ENCODE measurements at regions not wholly inside any gene's neighbourhood (a gene's known extent, or its start where the extent isn't known, plus 50 kb on each side); places are given as distances from the start of the nearest gene placed in this dataset.

- Histone ChIP-seq H3K9me3 (ENCODE audit: control insufficient read depth in 4 of 4, low read length in 3 of 4) (no peaks in the 10 kb centered on the region), H3K4me1 (ENCODE audit: control insufficient read depth in 4 of 4, insufficient read depth in 4 of 4, low read length in 3 of 4) (no peaks in the 10 kb centered on the region), H3K36me3 (ENCODE audit: control insufficient read depth in 4 of 4, insufficient read depth in 3 of 4, low read depth in 1 of 4, low read length in 3 of 4) (no peaks in the 10 kb centered on the region), H3K4me3 (ENCODE audit: low read depth in 1 of 3, low read length in 3 of 3) (no peak overlapping the region), H3K27ac (ENCODE audit: low read depth in 1 of 2, low read length in 2 of 2) (no peak overlapping the region), H3K27me3 (ENCODE audit: control insufficient read depth in 4 of 4, insufficient read depth in 4 of 4, low read length in 3 of 4) (peaks cover 0 to 5% (median 0%) of the 10 kb centered on the region in 4 donors), H3K9ac (ENCODE audit: low read depth in 1 of 2, low read length in 2 of 2) (no peak overlapping the region)
- no peak for DNase-seq (ENCODE audit: low spot score)
- 67% methylated on average over 1 of the region's 1 CpG for WGBS
- TF ChIP-seq YY1 (IDR thresholded peaks at IDR 0.05) (no peak), SP1 (IDR thresholded peaks at IDR 0.05) (no peak)
Measured at GRCh38 chr22:35206889-35207288, 50.4 kb upstream of the HMGXB4 start.

All from liver (tissue), 7 donors.